ENCODE measurements at regions not wholly inside any gene's neighbourhood (a gene's known extent, or its start where the extent isn't known, plus 50 kb on each side); places are given as distances from the start of the nearest gene placed in this dataset.

DNA sequence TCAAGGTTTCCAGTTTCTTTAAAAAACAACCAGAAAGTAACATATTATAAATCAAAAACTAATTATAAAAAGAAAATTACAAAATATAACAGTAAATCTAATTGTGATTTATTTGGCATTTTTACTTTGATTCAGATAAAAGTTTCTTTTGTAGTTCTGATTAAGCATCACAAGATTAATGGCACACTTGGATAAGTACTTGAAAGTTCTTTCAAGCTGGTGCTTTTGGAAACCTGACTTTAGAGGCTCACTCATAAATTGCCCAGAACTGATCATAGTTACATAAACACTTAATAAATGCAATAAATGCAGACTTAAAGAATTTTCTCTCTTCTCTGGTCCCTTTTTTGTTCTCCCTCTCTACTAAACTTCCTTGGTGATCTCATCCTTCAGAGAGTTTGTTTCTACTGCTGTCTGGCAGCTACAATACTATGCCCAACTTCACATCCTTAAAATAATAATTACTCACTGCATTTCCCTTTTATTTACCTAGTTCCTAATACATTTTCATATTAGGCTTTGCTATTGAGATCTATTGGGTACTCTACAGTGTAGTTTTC is 1417.0 kb downstream of the EFNB2 start:
- H3K27me3 ChIP-seq = no peaks in the 10 kb centered on the region
- no peak overlapping the region for H3K4me3 ChIP-seq
- no peaks in the 10 kb centered on the region for H3K9me3 ChIP-seq
- no peaks in the 10 kb centered on the region for H3K36me3 ChIP-seq
- H3K4me1 ChIP-seq = no peaks in the 10 kb centered on the region
- H3K27ac ChIP-seq = no peak overlapping the region
- TF ChIP-seq, protein P1, sequence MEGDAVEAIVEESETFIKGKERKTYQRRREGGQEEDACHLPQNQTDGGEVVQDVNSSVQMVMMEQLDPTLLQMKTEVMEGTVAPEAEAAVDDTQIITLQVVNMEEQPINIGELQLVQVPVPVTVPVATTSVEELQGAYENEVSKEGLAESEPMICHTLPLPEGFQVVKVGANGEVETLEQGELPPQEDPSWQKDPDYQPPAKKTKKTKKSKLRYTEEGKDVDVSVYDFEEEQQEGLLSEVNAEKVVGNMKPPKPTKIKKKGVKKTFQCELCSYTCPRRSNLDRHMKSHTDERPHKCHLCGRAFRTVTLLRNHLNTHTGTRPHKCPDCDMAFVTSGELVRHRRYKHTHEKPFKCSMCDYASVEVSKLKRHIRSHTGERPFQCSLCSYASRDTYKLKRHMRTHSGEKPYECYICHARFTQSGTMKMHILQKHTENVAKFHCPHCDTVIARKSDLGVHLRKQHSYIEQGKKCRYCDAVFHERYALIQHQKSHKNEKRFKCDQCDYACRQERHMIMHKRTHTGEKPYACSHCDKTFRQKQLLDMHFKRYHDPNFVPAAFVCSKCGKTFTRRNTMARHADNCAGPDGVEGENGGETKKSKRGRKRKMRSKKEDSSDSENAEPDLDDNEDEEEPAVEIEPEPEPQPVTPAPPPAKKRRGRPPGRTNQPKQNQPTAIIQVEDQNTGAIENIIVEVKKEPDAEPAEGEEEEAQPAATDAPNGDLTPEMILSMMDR (IDR thresholded peaks at IDR 0.05) = no peak
- TF ChIP-seq POLR2AphosphoS5 (IDR thresholded peaks at IDR 0.05; ENCODE audit: insufficient read depth in 1 of 2, low read depth in 1 of 2) (no peak), POLR2A (IDR thresholded peaks at IDR 0.05) (no peak)
- no peak for DNase-seq (ENCODE audit: extremely low spot score in 2 of 2)
- intact Hi-C loops (cut with DNase I) = no loop called here

GRCh38 chr13:105116966-105117365 is 1418.5 kb downstream of the EFNB2 start:
- Histone ChIP-seq H3K4me1 (no peaks in the 10 kb centered on the region), H3K27ac (no peak overlapping the region), H3K27me3 (no peaks in the 10 kb centered on the region), H3K36me3 (no peaks in the 10 kb centered on the region), H3K4me3 (no peak overlapping the region), H3K9me3 (no peaks in the 10 kb centered on the region)
- TF ChIP-seq POLR2A (IDR thresholded peaks at IDR 0.05) = no peak
- TF ChIP-seq, protein P1 (IDR thresholded peaks at IDR 0.05) = no peak
- TF ChIP-seq POLR2AphosphoS5 (IDR thresholded peaks at IDR 0.05; ENCODE audit: insufficient read depth in 1 of 2, low read depth in 1 of 2) = no peak
- intact Hi-C loops (cut with DNase I) = no loop called here
- no peak for DNase-seq (ENCODE audit: extremely low spot score in 2 of 2)

GRCh38 chr13:105112561-105112960 is 1422.9 kb downstream of the EFNB2 start:
- intact Hi-C loops (cut with DNase I) = no loop called here
- Histone ChIP-seq H3K36me3 (no peaks in the 10 kb centered on the region), H3K9me3 (no peaks in the 10 kb centered on the region), H3K4me1 (no peaks in the 10 kb centered on the region), H3K27me3 (no peaks in the 10 kb centered on the region), H3K4me3 (no peak overlapping the region), H3K27ac (no peak overlapping the region)
- DNase-seq (ENCODE audit: extremely low spot score in 2 of 2) = no peak
- TF ChIP-seq, protein P1 (IDR thresholded peaks at IDR 0.05) = no peak
- TF ChIP-seq POLR2AphosphoS5 (IDR thresholded peaks at IDR 0.05; ENCODE audit: insufficient read depth in 1 of 2, low read depth in 1 of 2) (no peak), POLR2A (IDR thresholded peaks at IDR 0.05) (no peak)

- Histone ChIP-seq H3K27ac (no peak overlapping the region), H3K27me3 (no peaks in the 10 kb centered on the region), H3K4me3 (no peak overlapping the region), H3K9me3 (no peaks in the 10 kb centered on the region), H3K36me3 (no peaks in the 10 kb centered on the region), H3K4me1 (no peaks in the 10 kb centered on the region)
- intact Hi-C loops (cut with DNase I) = no loop called here
- TF ChIP-seq, protein P1 (IDR thresholded peaks at IDR 0.05) = no peak
- TF ChIP-seq POLR2A (IDR thresholded peaks at IDR 0.05) (no peak), POLR2AphosphoS5 (IDR thresholded peaks at IDR 0.05; ENCODE audit: insufficient read depth in 1 of 2, low read depth in 1 of 2) (no peak)
- DNase-seq (ENCODE audit: extremely low spot score in 2 of 2) = no peak
These were observed 1427.7 kb downstream of the EFNB2 start for GRCh38 chr13:105107781-105108180.

GRCh38 chr13:105105471-105105870 is 1430.0 kb downstream of the EFNB2 start:
- no peaks in the 10 kb centered on the region for H3K4me1 ChIP-seq
- no peak overlapping the region for H3K4me3 ChIP-seq
- H3K9me3 ChIP-seq = no peaks in the 10 kb centered on the region
- intact Hi-C loops (cut with DNase I) = no loop called here
- no peak for DNase-seq (ENCODE audit: extremely low spot score in 2 of 2)
- TF ChIP-seq POLR2A (IDR thresholded peaks at IDR 0.05) (no peak), POLR2AphosphoS5 (IDR thresholded peaks at IDR 0.05; ENCODE audit: insufficient read depth in 1 of 2, low read depth in 1 of 2) (no peak)
- TF ChIP-seq, protein P1 (IDR thresholded peaks at IDR 0.05) = no peak
- no peaks in the 10 kb centered on the region for H3K36me3 ChIP-seq
- H3K27me3 ChIP-seq = no peaks in the 10 kb centered on the region
- H3K27ac ChIP-seq = no peak overlapping the region

All from vagina (tissue), 2 donors.